ENCODE measurements at regions not wholly inside any gene's neighbourhood (a gene's known extent, or its start where the extent isn't known, plus 50 kb on each side); places are given as distances from the start of the nearest gene placed in this dataset.

GRCh38 chr12:81866081-81866480 is 106.9 kb upstream of the PPFIA2 start:
- no peak for DNase-seq (ENCODE audit: low read depth)
- H3K4me3 ChIP-seq (ENCODE audit: low read length) = no peak overlapping the region
- no peak for TF ChIP-seq CTCF (conservative IDR thresholded peaks at IDR 0.05; ENCODE audit: low read depth, low read length)

GRCh38 chr12:81863406-81863805 is 104.3 kb upstream of the PPFIA2 start:
- no peak for TF ChIP-seq CTCF (conservative IDR thresholded peaks at IDR 0.05; ENCODE audit: low read depth, low read length)
- H3K4me3 ChIP-seq (ENCODE audit: low read length) = no peak overlapping the region
- DNase-seq (ENCODE audit: low read depth) = peak; percentile 27

GRCh38 chr12:81859521-81859920 is 100.4 kb upstream of the PPFIA2 start:
- DNase-seq (ENCODE audit: low read depth) = peak; percentile 81
- H3K4me3 ChIP-seq (ENCODE audit: low read length) = no peak overlapping the region
- TF ChIP-seq CTCF (conservative IDR thresholded peaks at IDR 0.05; ENCODE audit: low read depth, low read length) = no peak

- H3K4me3 ChIP-seq (ENCODE audit: low read length) = no peak overlapping the region
- no peak for DNase-seq (ENCODE audit: low read depth)
- no peak for TF ChIP-seq CTCF (conservative IDR thresholded peaks at IDR 0.05; ENCODE audit: low read depth, low read length)
These were observed 84.4 kb upstream of the PPFIA2 start for GRCh38 chr12:81843599-81843998.

GRCh38 chr12:81835783-81836182 is 76.6 kb upstream of the PPFIA2 start:
- no peak for TF ChIP-seq CTCF (conservative IDR thresholded peaks at IDR 0.05; ENCODE audit: low read depth, low read length)
- no peak for DNase-seq (ENCODE audit: low read depth)

GRCh38 chr12:81819991-81820633 is 61.0 kb upstream of the PPFIA2 start:
- no peak overlapping the region for H3K4me3 ChIP-seq (ENCODE audit: low read length)
- DNase-seq (ENCODE audit: low read depth) = no peak
- no peak for TF ChIP-seq CTCF (conservative IDR thresholded peaks at IDR 0.05; ENCODE audit: low read depth, low read length)

More at GRCh38 chr12:81835783-81836182, 76.6 kb upstream of the PPFIA2 start:
- no peak overlapping the region for H3K4me3 ChIP-seq (ENCODE audit: low read length)

- DNase-seq (ENCODE audit: low read depth) = no peak
- no peak overlapping the region for H3K4me3 ChIP-seq (ENCODE audit: low read length)
- TF ChIP-seq CTCF (conservative IDR thresholded peaks at IDR 0.05; ENCODE audit: low read depth, low read length) = no peak
These were observed 56.5 kb upstream of the PPFIA2 start for GRCh38 chr12:81815611-81816010.
